AG20443 (cell line): ENCODE measurements at regions not wholly inside any gene's neighbourhood (a gene's known extent, or its start where the extent isn't known, plus 50 kb on each side); places are given as distances from the start of the nearest gene placed in this dataset.
"Not testable (repeated sequence)": the region's sequence is repeated elsewhere in the genome, so short reads cannot be mapped to it uniquely, and the experiment has no call there.

Experiments
- DNase-seq: peaks from one replicate; pipeline ENCODE4 v3.0.0; 2012; ENCODE audit warnings: low spot score, mixed read lengths

- DNase-seq = no peak
Measured at GRCh38 chr2:192645811-192646598, 451.3 kb upstream of the TMEFF2 start.

GRCh38 chr2:192634557-192634956, 439.8 kb upstream of the TMEFF2 start:
- no peak for DNase-seq

- DNase-seq = no peak
Measured at GRCh38 chr2:192628017-192628416, 433.3 kb upstream of the TMEFF2 start.

- DNase-seq = no peak
Measured at GRCh38 chr2:192615105-192615504, 420.4 kb upstream of the TMEFF2 start.

- DNase-seq = no peak
Measured at GRCh38 chr2:192604295-192604694, 409.6 kb upstream of the TMEFF2 start.

- not testable (repeated sequence) for DNase-seq
Measured at GRCh38 chr2:192598649-192599048, 403.9 kb upstream of the TMEFF2 start.

GRCh38 chr2:192593561-192593960, 398.8 kb upstream of the TMEFF2 start:
- no peak for DNase-seq

GRCh38 chr2:192591617-192592016, 396.9 kb upstream of the TMEFF2 start:
- no peak for DNase-seq

GRCh38 chr2:192585418-192585817, 390.7 kb upstream of the TMEFF2 start:
- no peak for DNase-seq

GRCh38 chr2:192584976-192585375, 390.2 kb upstream of the TMEFF2 start:
- DNase-seq = no peak

GRCh38 chr2:192579965-192580700, 385.4 kb upstream of the TMEFF2 start:
- DNase-seq = no peak

GRCh38 chr2:192578780-192579179, 384.0 kb upstream of the TMEFF2 start:
- DNase-seq = no peak

- no peak for DNase-seq
Measured at GRCh38 chr2:192577706-192578105, 383.0 kb upstream of the TMEFF2 start.

- DNase-seq = no peak
Measured at GRCh38 chr2:192574552-192574951, 379.8 kb upstream of the TMEFF2 start.

- DNase-seq = no peak
Measured at GRCh38 chr2:192571636-192572035, 376.9 kb upstream of the TMEFF2 start.

GRCh38 chr2:192570788-192571187, 376.1 kb upstream of the TMEFF2 start:
- no peak for DNase-seq

GRCh38 chr2:192566863-192567262, 372.1 kb upstream of the TMEFF2 start:
- DNase-seq = no peak

- no peak for DNase-seq
Measured at GRCh38 chr2:192560326-192560725, 365.6 kb upstream of the TMEFF2 start.

GRCh38 chr2:192559587-192559986, 364.9 kb upstream of the TMEFF2 start:
- no peak for DNase-seq

- no peak for DNase-seq
Measured at GRCh38 chr2:192558637-192559036, 363.9 kb upstream of the TMEFF2 start.

- no peak for DNase-seq
Measured at GRCh38 chr2:192555740-192556139, 361.0 kb upstream of the TMEFF2 start.

- no peak for DNase-seq
Measured at GRCh38 chr2:192551760-192552159, 357.0 kb upstream of the TMEFF2 start.

GRCh38 chr2:192546565-192546964, 351.8 kb upstream of the TMEFF2 start:
- no peak for DNase-seq
